ENCODE measurements at regions not wholly inside any gene's neighbourhood (a gene's known extent, or its start where the extent isn't known, plus 50 kb on each side); places are given as distances from the start of the nearest gene placed in this dataset.
"Not testable (repeated sequence)": the region's sequence is repeated elsewhere in the genome, so short reads cannot be mapped to it uniquely, and the experiment has no call there.

GRCh38 chr7:125830743-125831142, 901.1 kb upstream of the POT1 start:
- no peak for DNase-seq

- no peak for DNase-seq
These were observed 898.6 kb upstream of the POT1 start for GRCh38 chr7:125828153-125828700.

GRCh38 chr7:125823538-125823937, 893.9 kb upstream of the POT1 start:
- DNase-seq, result no peak

GRCh38 chr7:125820495-125820894, 890.9 kb upstream of the POT1 start:
- no peak for DNase-seq

- no peak for DNase-seq
These were observed 884.5 kb upstream of the POT1 start for GRCh38 chr7:125814100-125814499.

GRCh38 chr7:125806491-125806890, 876.9 kb upstream of the POT1 start:
- not testable (repeated sequence) for DNase-seq

GRCh38 chr7:125804273-125804672, 874.6 kb upstream of the POT1 start:
- no peak for DNase-seq

- no peak for DNase-seq
These were observed 850.5 kb upstream of the POT1 start for GRCh38 chr7:125780153-125780552.

GRCh38 chr7:125775317-125775716, 845.7 kb upstream of the POT1 start:
- no peak for DNase-seq

- DNase-seq, result no peak
These were observed 843.6 kb upstream of the POT1 start for GRCh38 chr7:125773113-125773785.

- no peak for DNase-seq
These were observed 818.3 kb upstream of the POT1 start for GRCh38 chr7:125747966-125748365.

- DNase-seq, result no peak
These were observed 816.9 kb upstream of the POT1 start for GRCh38 chr7:125746510-125746909.

GRCh38 chr7:125727215-125727614, 797.6 kb upstream of the POT1 start:
- no peak for DNase-seq

GRCh38 chr7:125695626-125696025, 766.0 kb upstream of the POT1 start:
- DNase-seq, result no peak

- DNase-seq, result no peak
These were observed 753.5 kb upstream of the POT1 start for GRCh38 chr7:125683156-125683555.

- no peak for DNase-seq
These were observed 751.9 kb upstream of the POT1 start for GRCh38 chr7:125681508-125681907.

GRCh38 chr7:125678771-125679170, 749.1 kb upstream of the POT1 start:
- no peak for DNase-seq

- no peak for DNase-seq
These were observed 746.0 kb upstream of the POT1 start for GRCh38 chr7:125675640-125676039.

- DNase-seq, result no peak
These were observed 745.5 kb upstream of the POT1 start for GRCh38 chr7:125675169-125675568.

GRCh38 chr7:125670926-125671572, 741.4 kb upstream of the POT1 start:
- no peak for DNase-seq

- no peak for DNase-seq
These were observed 738.8 kb upstream of the POT1 start for GRCh38 chr7:125668321-125668993.

- no peak for DNase-seq
These were observed 735.0 kb upstream of the POT1 start for GRCh38 chr7:125664625-125665024.

- no peak for DNase-seq
These were observed 734.3 kb upstream of the POT1 start for GRCh38 chr7:125663961-125664360.

- no peak for DNase-seq
These were observed 732.1 kb upstream of the POT1 start for GRCh38 chr7:125661677-125662076.

Data from DMS 273 treated with DMSO at 0.1 percent for 48 hours (cell line).